BJ (cell line): ENCODE measurements at regions not wholly inside any gene's neighbourhood (a gene's known extent, or its start where the extent isn't known, plus 50 kb on each side); places are given as distances from the start of the nearest gene placed in this dataset.

ENCODE experiments used
- CTCF ChIA-PET: fragments of 350-600 bp; formaldehyde crosslinking; extraction: SDS; loops from one replicate; lab custom pipeline; 2021; ENCODE audit warnings: antibody characterized with exemption, inconsistent platforms; lab: Yijun Ruan, JAX
- POLR2A ChIA-PET: fragments of 300-600 bp; sonication (Branson Sonifier 250); formaldehyde crosslinking; extraction: SDS; loops from one replicate; lab custom pipeline; 2021; ENCODE audit warnings: antibody characterized with exemption; lab: Charles Lee
- DNase-seq: peaks from one replicate; pipeline ENCODE4 v3.0.0-alpha.2; 2011; ENCODE audit warnings: low read depth
- H3K27me3 ChIP-seq: 2 replicates; pipeline ENCODE4 v1.6.0; 2011; ENCODE audit warnings: low read length; ENCODE audit not compliant: control insufficient read depth, insufficient read depth
- H3K36me3 ChIP-seq: 2 replicates; pipeline ENCODE4 v1.5.1; 2011; ENCODE audit warnings: low read length; ENCODE audit not compliant: control insufficient read depth, insufficient read depth
- H3K4me3 ChIP-seq: 2 replicates; pipeline ENCODE4 v1.5.1; 2011; ENCODE audit warnings: low read depth, mild to moderate bottlenecking, control low read depth, low read length
- CTCF ChIP-seq: IDR thresholded peaks from 2 replicates; pipeline ENCODE4 v1.5.1; 2011; ENCODE audit warnings: low read depth, mild to moderate bottlenecking, control low read depth, inconsistent platforms, low read length, moderate library complexity; ENCODE audit not compliant: insufficient read depth

- CTCF ChIA-PET, result no interaction called here
- no peaks in the 10 kb centered on the region for H3K36me3 ChIP-seq
- no peak for TF ChIP-seq CTCF
- no peak overlapping the region for H3K4me3 ChIP-seq
- no peak for DNase-seq
- no peaks in the 10 kb centered on the region for H3K27me3 ChIP-seq
- POLR2A ChIA-PET, result no interaction called here
Measured at GRCh38 chr2:128925631-128926030, 607.0 kb upstream of the HS6ST1 start.

GRCh38 chr2:128930101-128930500 lies 611.4 kb upstream of the HS6ST1 start:
- no peak overlapping the region for H3K4me3 ChIP-seq
- ChIA-PET POLR2A (no interaction called here), CTCF (no interaction called here)
- H3K36me3 ChIP-seq, result no peaks in the 10 kb centered on the region
- H3K27me3 ChIP-seq, result no peaks in the 10 kb centered on the region
- TF ChIP-seq CTCF, result no peak
- no peak for DNase-seq

GRCh38 chr2:128940378-128940777 lies 621.7 kb upstream of the HS6ST1 start:
- ChIA-PET POLR2A (no interaction called here), CTCF (no interaction called here)
- Histone ChIP-seq H3K27me3 (no peaks in the 10 kb centered on the region), H3K4me3 (no peak overlapping the region), H3K36me3 (no peaks in the 10 kb centered on the region)
- TF ChIP-seq CTCF, result no peak
- DNase-seq, result no peak

- POLR2A ChIA-PET, result no interaction called here
- no peak for TF ChIP-seq CTCF
- Histone ChIP-seq H3K27me3 (no peaks in the 10 kb centered on the region), H3K4me3 (no peak overlapping the region), H3K36me3 (no peaks in the 10 kb centered on the region)
- CTCF ChIA-PET, result no interaction called here
- no peak for DNase-seq
Measured at GRCh38 chr2:128941751-128942150, 623.1 kb upstream of the HS6ST1 start.

- no peaks in the 10 kb centered on the region for H3K27me3 ChIP-seq
- no peak for DNase-seq
- no peaks in the 10 kb centered on the region for H3K36me3 ChIP-seq
- ChIA-PET POLR2A (no interaction called here), CTCF (no interaction called here)
- H3K4me3 ChIP-seq, result no peak overlapping the region
- TF ChIP-seq CTCF, result no peak
Measured at GRCh38 chr2:128949360-128949759, 630.7 kb upstream of the HS6ST1 start.
